Testis (tissue), 2 donors: ENCODE measurements at regions not wholly inside any gene's neighbourhood (a gene's known extent, or its start where the extent isn't known, plus 50 kb on each side); places are given as distances from the start of the nearest gene placed in this dataset.

ENCODE experiments used
- DNase-seq: peaks from one replicate; pipeline ENCODE4 v3.0.0-alpha.2; 2019
- H3K27ac ChIP-seq, 2 donors: fragments of 200-600 bp; sonication (generic); one replicate each; pipeline ENCODE4 v1.5.1; 2019
- H3K27me3 ChIP-seq: fragments of 200-600 bp; sonication (generic); one replicate; pipeline ENCODE4 v1.5.1; 2019
- H3K36me3 ChIP-seq: fragments of 200-600 bp; sonication (generic); one replicate; pipeline ENCODE4 v1.5.1; 2017; ENCODE audit warnings: low read depth; ENCODE audit errors: missing control alignments
- H3K4me1 ChIP-seq: fragments of 200-600 bp; sonication (generic); one replicate; pipeline ENCODE4 v1.5.1; 2019
- H3K4me3 ChIP-seq, 2 donors: fragments of 200-600 bp; sonication (generic); one replicate each; pipeline ENCODE4 v1.5.1; 2017 to 2019
- H3K9me3 ChIP-seq: fragments of 200-600 bp; sonication (generic); one replicate; pipeline ENCODE4 v1.5.1; 2017
- CTCF ChIP-seq, 3 experiments: fragments of 450-650 bp in 2 of 3; fragments of 200-600 bp in 1 of 3; sonication (generic) in 1 of 3; IDR thresholded peaks; one replicate each; pipeline ENCODE4 v1.5.1; 2016 to 2019; ENCODE audit warnings: antibody characterized with exemption in 3 of 3, mild to moderate bottlenecking in 2 of 3, moderate library complexity in 1 of 3
- POLR2A ChIP-seq: fragments of 450-650 bp; IDR thresholded peaks from one replicate; pipeline ENCODE4 v1.6.1; 2017; ENCODE audit warnings: antibody characterized with exemption, mild to moderate bottlenecking, moderate library complexity
- WGBS, 2 donors: methylation state at CpG; one replicate each; pipeline ENCODE4 v1.1.5; 2018; 5-methylcytosine and 5-hydroxymethylcytosine counted together
- intact Hi-C: fragments of 100-400 bp; cut with DNase I; formaldehyde crosslinking; loops from one replicate; pipeline ENCODE4 v1.15.1; 2023; ENCODE audit warnings: low total_unique reads

DNA sequence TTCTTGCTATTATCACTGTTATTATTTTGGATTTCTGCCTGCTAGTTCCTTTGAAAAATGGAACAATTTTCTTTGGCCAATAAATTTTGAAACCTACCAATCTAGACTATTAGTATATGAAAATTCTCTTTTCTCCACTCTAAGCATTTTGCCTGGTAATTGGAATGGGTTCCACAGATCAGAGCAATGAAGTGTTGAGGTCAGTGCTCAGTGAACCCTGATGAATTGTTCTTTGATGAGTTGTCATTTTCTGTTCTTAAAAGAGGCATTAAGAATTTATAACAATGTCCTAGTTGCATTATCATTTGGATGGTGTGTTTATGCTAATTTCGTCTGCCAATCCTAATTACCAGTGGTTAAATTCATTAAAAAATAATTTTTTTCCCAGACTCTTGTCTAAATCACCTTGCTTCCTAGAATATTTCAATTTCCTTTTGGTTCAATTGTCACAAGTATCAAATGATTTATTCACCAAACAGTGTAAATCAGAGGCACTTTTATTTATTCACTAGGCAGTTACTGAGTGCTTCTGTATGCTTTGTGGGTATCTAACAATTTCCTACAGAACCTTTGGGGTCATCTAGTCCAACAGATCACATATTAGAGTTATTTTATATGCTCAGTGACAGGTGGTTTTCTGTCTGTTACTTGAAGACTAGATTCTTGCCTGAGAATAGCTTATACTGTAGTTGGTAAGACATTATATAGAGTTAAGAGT, 239.0 kb downstream of the DNAJB9 start:
- Histone ChIP-seq H3K27me3 (no peaks in the 10 kb centered on the region), H3K4me3 (no peak overlapping the region), H3K36me3 (no peaks in the 10 kb centered on the region), H3K9me3 (no peaks in the 10 kb centered on the region), H3K4me1 (no peaks in the 10 kb centered on the region), H3K27ac (no peak overlapping the region)
- DNase-seq = no peak
- WGBS, 2 donors = 84 to 92% methylated on average over 1 of the region's 1 CpG
- TF ChIP-seq CTCF (IDR thresholded peaks at IDR 0.05) (no peak), POLR2A (no peak)
- intact Hi-C loops = no loop called here

DNA sequence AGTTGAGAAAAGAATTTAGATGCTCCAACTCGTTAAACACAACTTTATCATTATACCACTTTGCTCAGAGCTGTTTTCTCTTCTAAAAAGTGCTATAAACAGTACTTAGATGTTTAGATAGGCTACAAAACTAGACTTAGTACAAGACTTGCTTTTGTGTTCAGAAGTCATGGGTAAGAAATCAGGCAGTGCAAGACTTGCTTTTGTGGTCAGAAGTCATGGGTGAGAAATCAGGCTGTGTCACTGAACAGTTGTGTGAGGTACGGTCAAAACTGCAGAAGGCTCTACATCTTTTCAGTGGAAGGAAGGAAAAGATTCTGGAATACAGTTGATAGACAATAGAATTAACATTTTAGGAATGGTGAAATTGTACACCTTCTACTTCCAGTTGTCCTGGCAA, 239.7 kb downstream of the DNAJB9 start:
- no peaks in the 10 kb centered on the region for H3K36me3 ChIP-seq
- H3K9me3 ChIP-seq = no peaks in the 10 kb centered on the region
- H3K27me3 ChIP-seq = no peaks in the 10 kb centered on the region
- H3K4me1 ChIP-seq = no peaks in the 10 kb centered on the region
- TF ChIP-seq POLR2A = no peak
- no peak for TF ChIP-seq CTCF (IDR thresholded peaks at IDR 0.05)
- H3K27ac ChIP-seq = no peak overlapping the region
- no peak overlapping the region for H3K4me3 ChIP-seq
- DNase-seq = no peak
- 80% methylated on average over 2 of the region's 2 CpGs for WGBS, 2 donors
- intact Hi-C loops = no loop called here

GRCh38 chr7:108810756-108811385, 241.2 kb downstream of the DNAJB9 start:
- WGBS, 2 donors = 64 to 79% methylated on average over 2 of the region's 2 CpGs
- Histone ChIP-seq H3K4me3 (no peak overlapping the region), H3K27ac (no peak overlapping the region), H3K27me3 (no peaks in the 10 kb centered on the region), H3K9me3 (no peaks in the 10 kb centered on the region), H3K36me3 (no peaks in the 10 kb centered on the region), H3K4me1 (no peaks in the 10 kb centered on the region)
- TF ChIP-seq CTCF (IDR thresholded peaks at IDR 0.05) (no peak), POLR2A (no peak)
- intact Hi-C loops = no loop called here
- no peak for DNase-seq

GRCh38 chr7:108813251-108814014, 243.8 kb downstream of the DNAJB9 start:
- H3K9me3 ChIP-seq = no peaks in the 10 kb centered on the region
- TF ChIP-seq CTCF (IDR thresholded peaks at IDR 0.05) (no peak), POLR2A (no peak)
- H3K27ac ChIP-seq = no peak overlapping the region
- no peak for DNase-seq
- H3K4me1 ChIP-seq = no peaks in the 10 kb centered on the region
- no peaks in the 10 kb centered on the region for H3K27me3 ChIP-seq
- 91 to 93% methylated on average over 3 of the region's 3 CpGs for WGBS, 2 donors
- no peaks in the 10 kb centered on the region for H3K36me3 ChIP-seq
- intact Hi-C loops = no loop called here
- H3K4me3 ChIP-seq = no peak overlapping the region
